HL-60 (cell line): ENCODE measurements at regions not wholly inside any gene's neighbourhood (a gene's known extent, or its start where the extent isn't known, plus 50 kb on each side); places are given as distances from the start of the nearest gene placed in this dataset.

Experiments
- DNase-seq, 2 experiments: peaks; one replicate each; pipeline ENCODE4 v3.0.0-alpha.2; 2010 to 2020; ENCODE audit warnings: low read depth in 1 of 2, low spot score in 1 of 2
- H3K27ac ChIP-seq: fragments of 250-450 bp; sonication (Bioruptor Pico); replicated peaks from 2 replicates; pipeline ENCODE4 v1.5.1; 2020; ENCODE audit warnings: mild to moderate bottlenecking, moderate library complexity
- H3K27me3 ChIP-seq: fragments of 250-450 bp; sonication (Bioruptor Pico); 2 replicates; pipeline ENCODE4 v1.5.1; 2021; ENCODE audit warnings: mild to moderate bottlenecking, moderate library complexity; ENCODE audit not compliant: insufficient read depth, poor library complexity, severe bottlenecking
- H3K4me3 ChIP-seq: replicated peaks from 2 replicates; pipeline ENCODE4 v1.5.1; 2011; ENCODE audit warnings: mild to moderate bottlenecking, control low read depth, low read length; ENCODE audit not compliant: insufficient read depth
- GABPA ChIP-seq: IDR thresholded peaks from 2 replicates; pipeline ENCODE4 v1.6.1; 2012; ENCODE audit warnings: low read depth
- POLR2AphosphoS5 ChIP-seq: IDR thresholded peaks from 2 replicates; pipeline ENCODE4 v1.6.1; 2012; ENCODE audit warnings: low read depth
- SPI1 ChIP-seq: IDR thresholded peaks from 2 replicates; pipeline ENCODE4 v1.6.1; 2012; ENCODE audit warnings: low read depth, mild to moderate bottlenecking, borderline replicate concordance
- TF ChIP-seq, protein P1 (sequence below): IDR thresholded peaks from 2 replicates; pipeline ENCODE4 v1.6.1; 2012; ENCODE audit warnings: low read depth; ENCODE audit not compliant: insufficient replicate concordance
- TF ChIP-seq, protein P2 (sequence below): IDR thresholded peaks from one replicate; pipeline ENCODE4 v1.5.1; 2011; ENCODE audit warnings: low read length, control low read depth, inconsistent platforms; ENCODE audit not compliant: insufficient read depth

DNA sequence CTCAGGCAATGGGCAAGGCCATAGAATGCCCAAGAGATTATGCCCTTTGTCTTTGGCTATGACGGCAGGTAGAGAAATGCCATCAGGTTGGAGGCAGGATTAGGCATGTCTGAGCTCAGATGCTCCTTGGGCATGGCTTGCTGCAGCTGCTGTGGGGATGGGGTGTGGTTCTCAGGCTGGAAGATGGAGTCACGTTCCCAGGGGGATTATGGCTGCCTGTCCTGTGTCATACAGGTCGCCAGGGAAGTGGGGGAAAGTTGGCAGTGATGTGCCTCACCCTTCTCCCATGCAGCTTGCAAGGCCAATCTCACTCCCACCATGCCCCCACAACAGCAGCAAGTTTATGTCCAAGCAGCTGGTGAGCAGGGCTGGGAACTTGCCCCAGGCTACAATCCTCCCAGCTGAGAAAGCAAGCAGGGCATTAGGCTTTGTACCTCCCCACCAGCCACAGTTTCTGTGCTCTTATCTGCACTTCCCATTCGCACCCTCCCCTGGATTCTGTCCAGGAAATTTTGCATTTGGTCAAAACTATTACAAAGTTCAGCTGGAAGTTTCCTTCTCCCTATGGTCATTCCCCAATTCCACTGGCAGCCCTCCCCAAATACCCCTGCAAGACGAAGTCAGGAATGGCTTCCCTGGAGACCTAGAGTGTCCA is 1788.0 kb upstream of the NUDT12 start:
- no peak overlapping the region for H3K4me3 ChIP-seq
- no peak overlapping the region for H3K27ac ChIP-seq
- no peak for TF ChIP-seq POLR2AphosphoS5
- TF ChIP-seq GABPA, result no peak
- TF ChIP-seq, protein P1, sequence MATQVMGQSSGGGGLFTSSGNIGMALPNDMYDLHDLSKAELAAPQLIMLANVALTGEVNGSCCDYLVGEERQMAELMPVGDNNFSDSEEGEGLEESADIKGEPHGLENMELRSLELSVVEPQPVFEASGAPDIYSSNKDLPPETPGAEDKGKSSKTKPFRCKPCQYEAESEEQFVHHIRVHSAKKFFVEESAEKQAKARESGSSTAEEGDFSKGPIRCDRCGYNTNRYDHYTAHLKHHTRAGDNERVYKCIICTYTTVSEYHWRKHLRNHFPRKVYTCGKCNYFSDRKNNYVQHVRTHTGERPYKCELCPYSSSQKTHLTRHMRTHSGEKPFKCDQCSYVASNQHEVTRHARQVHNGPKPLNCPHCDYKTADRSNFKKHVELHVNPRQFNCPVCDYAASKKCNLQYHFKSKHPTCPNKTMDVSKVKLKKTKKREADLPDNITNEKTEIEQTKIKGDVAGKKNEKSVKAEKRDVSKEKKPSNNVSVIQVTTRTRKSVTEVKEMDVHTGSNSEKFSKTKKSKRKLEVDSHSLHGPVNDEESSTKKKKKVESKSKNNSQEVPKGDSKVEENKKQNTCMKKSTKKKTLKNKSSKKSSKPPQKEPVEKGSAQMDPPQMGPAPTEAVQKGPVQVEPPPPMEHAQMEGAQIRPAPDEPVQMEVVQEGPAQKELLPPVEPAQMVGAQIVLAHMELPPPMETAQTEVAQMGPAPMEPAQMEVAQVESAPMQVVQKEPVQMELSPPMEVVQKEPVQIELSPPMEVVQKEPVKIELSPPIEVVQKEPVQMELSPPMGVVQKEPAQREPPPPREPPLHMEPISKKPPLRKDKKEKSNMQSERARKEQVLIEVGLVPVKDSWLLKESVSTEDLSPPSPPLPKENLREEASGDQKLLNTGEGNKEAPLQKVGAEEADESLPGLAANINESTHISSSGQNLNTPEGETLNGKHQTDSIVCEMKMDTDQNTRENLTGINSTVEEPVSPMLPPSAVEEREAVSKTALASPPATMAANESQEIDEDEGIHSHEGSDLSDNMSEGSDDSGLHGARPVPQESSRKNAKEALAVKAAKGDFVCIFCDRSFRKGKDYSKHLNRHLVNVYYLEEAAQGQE, result no peak
- TF ChIP-seq SPI1, result no peak
- TF ChIP-seq, protein P2, sequence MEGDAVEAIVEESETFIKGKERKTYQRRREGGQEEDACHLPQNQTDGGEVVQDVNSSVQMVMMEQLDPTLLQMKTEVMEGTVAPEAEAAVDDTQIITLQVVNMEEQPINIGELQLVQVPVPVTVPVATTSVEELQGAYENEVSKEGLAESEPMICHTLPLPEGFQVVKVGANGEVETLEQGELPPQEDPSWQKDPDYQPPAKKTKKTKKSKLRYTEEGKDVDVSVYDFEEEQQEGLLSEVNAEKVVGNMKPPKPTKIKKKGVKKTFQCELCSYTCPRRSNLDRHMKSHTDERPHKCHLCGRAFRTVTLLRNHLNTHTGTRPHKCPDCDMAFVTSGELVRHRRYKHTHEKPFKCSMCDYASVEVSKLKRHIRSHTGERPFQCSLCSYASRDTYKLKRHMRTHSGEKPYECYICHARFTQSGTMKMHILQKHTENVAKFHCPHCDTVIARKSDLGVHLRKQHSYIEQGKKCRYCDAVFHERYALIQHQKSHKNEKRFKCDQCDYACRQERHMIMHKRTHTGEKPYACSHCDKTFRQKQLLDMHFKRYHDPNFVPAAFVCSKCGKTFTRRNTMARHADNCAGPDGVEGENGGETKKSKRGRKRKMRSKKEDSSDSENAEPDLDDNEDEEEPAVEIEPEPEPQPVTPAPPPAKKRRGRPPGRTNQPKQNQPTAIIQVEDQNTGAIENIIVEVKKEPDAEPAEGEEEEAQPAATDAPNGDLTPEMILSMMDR, result no peak
- DNase-seq, result no peak
- H3K27me3 ChIP-seq, result no peaks in the 10 kb centered on the region

- Histone ChIP-seq H3K27ac (no peak overlapping the region), H3K27me3 (no peaks in the 10 kb centered on the region), H3K4me3 (no peak overlapping the region)
- TF ChIP-seq POLR2AphosphoS5, result no peak
- no peak for TF ChIP-seq SPI1
- no peak for TF ChIP-seq GABPA
- TF ChIP-seq, protein P2, result no peak
- TF ChIP-seq, protein P1, result no peak
- DNase-seq, result no peak
Observed at GRCh38 chr5:105331558-105331957, 1769.0 kb upstream of the NUDT12 start.

DNA sequence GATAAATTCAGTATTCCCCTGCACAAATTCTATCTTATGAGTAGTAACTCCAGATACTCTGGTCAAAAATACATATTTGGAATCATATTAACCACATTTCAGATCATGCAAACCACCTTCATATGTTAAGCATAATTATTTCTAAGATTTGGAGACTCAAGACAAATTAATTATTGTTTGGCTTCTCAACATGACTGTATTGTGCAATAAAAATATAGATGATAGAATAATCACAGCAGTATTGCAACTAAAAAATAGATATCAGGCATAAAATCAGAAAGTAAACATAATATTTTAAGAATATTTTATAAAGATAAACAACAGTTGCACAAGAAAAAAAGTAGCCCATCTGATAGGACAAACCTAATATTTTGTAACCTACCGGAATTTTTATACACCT is 1767.6 kb upstream of the NUDT12 start:
- no peak for DNase-seq
- H3K4me3 ChIP-seq, result no peak overlapping the region
- TF ChIP-seq POLR2AphosphoS5, result no peak
- TF ChIP-seq, protein P2, result no peak
- TF ChIP-seq SPI1, result no peak
- TF ChIP-seq GABPA, result no peak
- TF ChIP-seq, protein P1, result no peak
- H3K27ac ChIP-seq, result no peak overlapping the region
- no peaks in the 10 kb centered on the region for H3K27me3 ChIP-seq
